SK-N-SH treated with all-trans-retinoic acid at 6 μM for 48 hours (cell line): ENCODE measurements at regions not wholly inside any gene's neighbourhood (a gene's known extent, or its start where the extent isn't known, plus 50 kb on each side); places are given as distances from the start of the nearest gene placed in this dataset.

ENCODE experiments used
- ATAC-seq: fragments of 200-7000 bp; cut with Tn5 transposase; 3 replicates; pipeline ENCODE4 v1.9.1; 2020; ENCODE audit warnings: mild to moderate bottlenecking, moderate library complexity
- ARNTL ChIP-seq: fragments of 450-650 bp; formaldehyde crosslinking; IDR thresholded peaks from 2 replicates; pipeline ENCODE4 v1.5.0; 2020; ENCODE audit warnings: low read depth, mild to moderate bottlenecking, moderate library complexity, borderline replicate concordance
- BACH2 ChIP-seq: fragments of 250-450 bp; sonication (Bioruptor Pico); IDR thresholded peaks from 2 replicates; pipeline ENCODE4 v1.9.0; 2021; ENCODE audit warnings: mild to moderate bottlenecking, borderline replicate concordance
- CSDC2 ChIP-seq: fragments of 250-450 bp; sonication (Bioruptor Pico); IDR thresholded peaks from 2 replicates; pipeline ENCODE4 v1.5.0; 2020; ENCODE audit warnings: mild to moderate bottlenecking, moderate library complexity
- ESRRG ChIP-seq: fragments of 250-450 bp; sonication (Bioruptor Pico); IDR thresholded peaks from 2 replicates; pipeline ENCODE4 v1.6.1; 2021; ENCODE audit warnings: mild to moderate bottlenecking
- GLIS3 ChIP-seq: fragments of 250-450 bp; sonication (Bioruptor Pico); IDR thresholded peaks from 2 replicates; pipeline ENCODE4 v1.5.0; 2020; ENCODE audit warnings: mild to moderate bottlenecking, moderate library complexity
- ISL1 ChIP-seq: fragments of 250-450 bp; sonication (Bioruptor Pico); IDR thresholded peaks from 2 replicates; pipeline ENCODE4 v2.1.2; 2022; ENCODE audit warnings: mild to moderate bottlenecking, moderate library complexity
- OSR1 ChIP-seq: fragments of 250-450 bp; sonication (Bioruptor Pico); IDR thresholded peaks from 2 replicates; pipeline ENCODE4 v1.8.0; 2022; ENCODE audit warnings: moderate library complexity, mild to moderate bottlenecking, inconsistent platforms
- PATZ1 ChIP-seq: fragments of 250-450 bp; sonication (Bioruptor Pico); IDR thresholded peaks from 2 replicates; pipeline ENCODE4 v1.8.0; 2020; ENCODE audit warnings: mild to moderate bottlenecking, moderate library complexity, borderline replicate concordance
- POU6F1 ChIP-seq: fragments of 250-450 bp; sonication (Bioruptor Pico); IDR thresholded peaks from 2 replicates; pipeline ENCODE4 v1.8.0; 2021; ENCODE audit warnings: low read depth, mild to moderate bottlenecking, moderate library complexity, borderline replicate concordance
- PPARA ChIP-seq: fragments of 250-450 bp; sonication (Bioruptor Pico); IDR thresholded peaks from 2 replicates; pipeline ENCODE4 v1.5.0; 2020; ENCODE audit warnings: mild to moderate bottlenecking, borderline replicate concordance
- TCF4 ChIP-seq: fragments of 250-450 bp; sonication (Bioruptor Pico); IDR thresholded peaks from 2 replicates; pipeline ENCODE4 v1.8.0; 2021; ENCODE audit warnings: mild to moderate bottlenecking, moderate library complexity, borderline replicate concordance
- TOX ChIP-seq: fragments of 250-450 bp; sonication (Bioruptor Pico); IDR thresholded peaks from 2 replicates; pipeline ENCODE4 v1.8.0; 2021; ENCODE audit warnings: mild to moderate bottlenecking, moderate library complexity, borderline replicate concordance
- TSHZ2 ChIP-seq: fragments of 250-450 bp; sonication (Bioruptor Pico); IDR thresholded peaks from 2 replicates; pipeline ENCODE4 v1.5.0; 2020; ENCODE audit warnings: mild to moderate bottlenecking, moderate library complexity
- ZC3H10 ChIP-seq: fragments of 250-450 bp; sonication (Bioruptor Pico); IDR thresholded peaks from 2 replicates; pipeline ENCODE4 v1.5.1; 2021; ENCODE audit warnings: mild to moderate bottlenecking, moderate library complexity
- ZFP3 ChIP-seq: fragments of 250-450 bp; sonication (Bioruptor Pico); IDR thresholded peaks from 2 replicates; pipeline ENCODE4 v1.5.0; 2020; ENCODE audit warnings: mild to moderate bottlenecking, moderate library complexity
- ZFP30 ChIP-seq: fragments of 450-650 bp; formaldehyde crosslinking; IDR thresholded peaks from 2 replicates; pipeline ENCODE4 v1.5.0; 2022; ENCODE audit warnings: mild to moderate bottlenecking, moderate library complexity
- ZNF565 ChIP-seq: fragments of 450-650 bp; formaldehyde crosslinking; conservative IDR thresholded peaks from 2 replicates; pipeline ENCODE4 v1.5.0; 2020; ENCODE audit warnings: low read depth, mild to moderate bottlenecking, moderate library complexity
- ZNF70 ChIP-seq: fragments of 450-650 bp; formaldehyde crosslinking; IDR thresholded peaks from 2 replicates; pipeline ENCODE4 v1.5.0; 2020; ENCODE audit warnings: mild to moderate bottlenecking, moderate library complexity
- ZNF8 ChIP-seq: fragments of 450-650 bp; formaldehyde crosslinking; IDR thresholded peaks from 2 replicates; pipeline ENCODE4 v1.5.0; 2020; ENCODE audit warnings: mild to moderate bottlenecking, moderate library complexity
- TF ChIP-seq, protein P1 (sequence below): fragments of 250-450 bp; sonication (Bioruptor Pico); IDR thresholded peaks from 2 replicates; pipeline ENCODE4 v1.5.1; 2020; ENCODE audit warnings: low read depth, mild to moderate bottlenecking, moderate library complexity
- TF ChIP-seq, protein P2 (sequence below): fragments of 250-450 bp; sonication (Bioruptor Pico); IDR thresholded peaks from 2 replicates; pipeline ENCODE4 v1.5.1; 2021; ENCODE audit warnings: mild to moderate bottlenecking, moderate library complexity

GRCh38 chrX:45592101-45592500 is 391.4 kb upstream of the DIPK2B start (continued):
- TF ChIP-seq, protein P1, sequence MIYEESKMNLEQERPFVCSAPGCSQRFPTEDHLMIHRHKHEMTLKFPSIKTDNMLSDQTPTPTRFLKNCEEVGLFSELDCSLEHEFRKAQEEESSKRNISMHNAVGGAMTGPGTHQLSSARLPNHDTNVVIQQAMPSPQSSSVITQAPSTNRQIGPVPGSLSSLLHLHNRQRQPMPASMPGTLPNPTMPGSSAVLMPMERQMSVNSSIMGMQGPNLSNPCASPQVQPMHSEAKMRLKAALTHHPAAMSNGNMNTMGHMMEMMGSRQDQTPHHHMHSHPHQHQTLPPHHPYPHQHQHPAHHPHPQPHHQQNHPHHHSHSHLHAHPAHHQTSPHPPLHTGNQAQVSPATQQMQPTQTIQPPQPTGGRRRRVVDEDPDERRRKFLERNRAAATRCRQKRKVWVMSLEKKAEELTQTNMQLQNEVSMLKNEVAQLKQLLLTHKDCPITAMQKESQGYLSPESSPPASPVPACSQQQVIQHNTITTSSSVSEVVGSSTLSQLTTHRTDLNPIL: no peak
- TF ChIP-seq GLIS3 (CRISPR knock-in tag) (no peak), PPARA (CRISPR knock-in tag) (no peak), ISL1 (no peak), TOX (no peak)

DNA sequence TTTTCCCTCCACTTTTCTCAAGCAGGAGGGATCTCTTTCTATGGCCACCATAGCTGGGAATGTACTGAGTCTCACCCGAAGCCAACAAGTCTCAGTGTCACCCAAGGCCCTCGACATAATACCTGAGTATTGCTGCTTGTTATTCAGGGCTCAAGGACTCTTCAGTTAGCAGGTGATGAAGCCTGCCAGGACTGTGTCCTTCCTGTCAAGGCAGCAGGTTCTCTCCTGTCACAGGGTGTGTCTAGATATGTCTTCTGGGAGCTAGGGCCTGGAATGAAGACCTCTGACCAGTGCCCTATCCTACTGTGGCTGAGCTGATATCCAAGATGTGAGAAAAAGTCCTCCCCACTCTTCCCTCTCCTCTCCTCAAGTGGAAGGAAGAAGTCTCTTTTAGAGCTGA is 391.0 kb upstream of the DIPK2B start:
- no peak for ATAC-seq
- no peak for TF ChIP-seq PPARA (CRISPR knock-in tag)
- no peak for TF ChIP-seq ISL1
- no peak for TF ChIP-seq BACH2
- no peak for TF ChIP-seq ZNF70 (CRISPR knock-in tag)
- TF ChIP-seq ARNTL (CRISPR knock-in tag): no peak
- TF ChIP-seq ZNF565 (CRISPR knock-in tag): no peak
- TF ChIP-seq, protein P1: no peak
- TF ChIP-seq GLIS3 (CRISPR knock-in tag): no peak
- TF ChIP-seq, protein P2, sequence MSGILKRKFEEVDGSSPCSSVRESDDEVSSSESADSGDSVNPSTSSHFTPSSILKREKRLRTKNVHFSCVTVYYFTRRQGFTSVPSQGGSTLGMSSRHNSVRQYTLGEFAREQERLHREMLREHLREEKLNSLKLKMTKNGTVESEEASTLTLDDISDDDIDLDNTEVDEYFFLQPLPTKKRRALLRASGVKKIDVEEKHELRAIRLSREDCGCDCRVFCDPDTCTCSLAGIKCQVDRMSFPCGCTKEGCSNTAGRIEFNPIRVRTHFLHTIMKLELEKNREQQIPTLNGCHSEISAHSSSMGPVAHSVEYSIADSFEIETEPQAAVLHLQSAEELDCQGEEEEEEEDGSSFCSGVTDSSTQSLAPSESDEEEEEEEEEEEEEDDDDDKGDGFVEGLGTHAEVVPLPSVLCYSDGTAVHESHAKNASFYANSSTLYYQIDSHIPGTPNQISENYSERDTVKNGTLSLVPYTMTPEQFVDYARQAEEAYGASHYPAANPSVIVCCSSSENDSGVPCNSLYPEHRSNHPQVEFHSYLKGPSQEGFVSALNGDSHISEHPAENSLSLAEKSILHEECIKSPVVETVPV (CRISPR knock-in tag): no peak

DNA sequence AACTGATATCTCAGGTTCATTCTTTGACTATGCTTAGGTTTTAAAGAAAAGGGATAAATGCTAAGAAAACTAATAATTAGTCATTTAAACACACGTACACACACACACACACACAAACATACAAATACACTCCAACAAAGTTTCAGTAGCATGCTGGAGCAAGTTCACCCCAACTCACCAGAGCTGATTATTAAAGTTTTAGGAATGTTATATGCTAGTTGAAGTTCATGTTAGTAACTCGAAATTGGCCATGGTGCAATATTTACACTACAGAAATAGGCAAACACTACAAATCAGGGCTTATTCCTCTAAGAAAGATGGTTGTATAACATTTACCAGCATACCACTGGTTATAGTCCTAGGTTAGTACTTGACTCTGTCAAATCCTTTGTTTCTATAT is 384.0 kb upstream of the DIPK2B start:
- TF ChIP-seq TOX (no peak), OSR1 (CRISPR knock-in tag) (no peak), ARNTL (CRISPR knock-in tag) (no peak), CSDC2 (no peak), ZFP30 (CRISPR knock-in tag) (no peak), ISL1 (no peak), ZC3H10 (CRISPR knock-in tag) (no peak), BACH2 (no peak), ZFP3 (CRISPR knock-in tag) (no peak), ZNF8 (CRISPR knock-in tag) (no peak), ESRRG (CRISPR knock-in tag) (no peak), PATZ1 (no peak), ZNF70 (CRISPR knock-in tag) (no peak), PPARA (CRISPR knock-in tag) (no peak), TSHZ2 (no peak), TCF4 (CRISPR knock-in tag) (no peak), POU6F1 (no peak)
- TF ChIP-seq, protein P1: no peak
- ATAC-seq: no peak
